HepG2 (cell line): ENCODE measurements at regions not wholly inside any gene's neighbourhood (a gene's known extent, or its start where the extent isn't known, plus 50 kb on each side); places are given as distances from the start of the nearest gene placed in this dataset.

Experiments
- ADNP ChIP-seq: sonication (generic); formaldehyde crosslinking; IDR thresholded peaks from 2 replicates; pipeline ENCODE4 v1.4.0; 2020; ENCODE audit warnings: missing genetic modification reagents
- CEBPB ChIP-seq: IDR thresholded peaks from 2 replicates; pipeline ENCODE4 v1.6.1; 2011; ENCODE audit warnings: low read depth, low read length, improper control_type of control experiment, borderline replicate concordance
- IRF9 ChIP-seq: sonication (generic); formaldehyde crosslinking; IDR thresholded peaks from 2 replicates; pipeline ENCODE4 v1.8.0; 2022; ENCODE audit warnings: missing genetic modification reagents, mild to moderate bottlenecking, borderline replicate concordance
- PHB2 ChIP-seq: fragments of 450-650 bp; IDR thresholded peaks from 2 replicates; pipeline ENCODE4 v1.6.1; 2018; ENCODE audit not compliant: partially characterized antibody
- POLR2A ChIP-seq, 2 experiments: IDR thresholded peaks; 2 replicates each; pipeline ENCODE4 v1.6.1; 2011; ENCODE audit warnings: low read depth in 2 of 2, low read length in 2 of 2, mild to moderate bottlenecking in 1 of 2, moderate library complexity in 1 of 2; ENCODE audit not compliant: insufficient read depth in 1 of 2
- RFX5 ChIP-seq: IDR thresholded peaks from 2 replicates; pipeline ENCODE4 v1.6.1; 2011; ENCODE audit warnings: low read depth, low read length, improper control_type of control experiment
- TCF12 ChIP-seq, 2 experiments: fragments of 450-650 bp in 1 of 2; sonication (generic) in 1 of 2; formaldehyde crosslinking in 1 of 2; IDR thresholded peaks; 2 replicates each; pipeline versions ENCODE4 v1.6.1 to v1.8.0; 2017 to 2022; ENCODE audit warnings: antibody characterized with exemption in 1 of 2, mild to moderate bottlenecking in 1 of 2, missing genetic modification reagents in 1 of 2, moderate library complexity in 1 of 2
- ZNF292 ChIP-seq: sonication (generic); formaldehyde crosslinking; IDR thresholded peaks from 2 replicates; pipeline ENCODE4 v1.8.1; 2022; ENCODE audit warnings: mild to moderate bottlenecking, low read depth, missing genetic modification reagents, borderline replicate concordance
- ZNF616 ChIP-seq: sonication (generic); formaldehyde crosslinking; IDR thresholded peaks from 2 replicates; pipeline ENCODE4 v1.5.0; 2020; ENCODE audit warnings: low read depth, mild to moderate bottlenecking, missing genetic modification reagents
- TF ChIP-seq, protein P1 (sequence below): IDR thresholded peaks from 2 replicates; pipeline ENCODE4 v1.6.1; 2016
- TF ChIP-seq, protein P2 (sequence below): sonication (generic); formaldehyde crosslinking; conservative IDR thresholded peaks from 2 replicates; pipeline ENCODE4 v1.4.0; 2020; ENCODE audit warnings: missing genetic modification reagents
- TF ChIP-seq, protein P3 (sequence below): sonication (generic); formaldehyde crosslinking; IDR thresholded peaks from 2 replicates; pipeline ENCODE4 v1.4.0; 2020; ENCODE audit warnings: mild to moderate bottlenecking, missing genetic modification reagents

- TF ChIP-seq PHB2 (no peak), IRF9 (no peak), ZNF292 (CRISPR knock-in tag) (no peak), POLR2A (IDR thresholded peaks at IDR 0.05; ENCODE audit: insufficient read depth in 1 of 2, low read depth in 2 of 2, low read length in 2 of 2) (no peak), CEBPB (no peak), ADNP (CRISPR knock-in tag) (no peak), TCF12 (IDR thresholded peaks at IDR 0.05) (no peak), TCF12 (CRISPR knock-in tag; IDR thresholded peaks at IDR 0.05) (no peak), ZNF616 (CRISPR knock-in tag) (no peak), RFX5 (no peak)
- TF ChIP-seq, protein P1, sequence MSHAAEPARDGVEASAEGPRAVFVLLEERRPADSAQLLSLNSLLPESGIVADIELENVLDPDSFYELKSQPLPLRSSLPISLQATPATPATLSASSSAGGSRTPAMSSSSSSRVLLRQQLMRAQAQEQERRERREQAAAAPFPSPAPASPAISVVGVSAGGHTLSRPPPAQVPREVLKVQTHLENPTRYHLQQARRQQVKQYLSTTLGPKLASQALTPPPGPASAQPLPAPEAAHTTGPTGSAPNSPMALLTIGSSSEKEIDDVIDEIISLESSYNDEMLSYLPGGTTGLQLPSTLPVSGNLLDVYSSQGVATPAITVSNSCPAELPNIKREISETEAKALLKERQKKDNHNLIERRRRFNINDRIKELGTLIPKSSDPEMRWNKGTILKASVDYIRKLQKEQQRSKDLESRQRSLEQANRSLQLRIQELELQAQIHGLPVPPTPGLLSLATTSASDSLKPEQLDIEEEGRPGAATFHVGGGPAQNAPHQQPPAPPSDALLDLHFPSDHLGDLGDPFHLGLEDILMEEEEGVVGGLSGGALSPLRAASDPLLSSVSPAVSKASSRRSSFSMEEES = no peak
- TF ChIP-seq, protein P2, sequence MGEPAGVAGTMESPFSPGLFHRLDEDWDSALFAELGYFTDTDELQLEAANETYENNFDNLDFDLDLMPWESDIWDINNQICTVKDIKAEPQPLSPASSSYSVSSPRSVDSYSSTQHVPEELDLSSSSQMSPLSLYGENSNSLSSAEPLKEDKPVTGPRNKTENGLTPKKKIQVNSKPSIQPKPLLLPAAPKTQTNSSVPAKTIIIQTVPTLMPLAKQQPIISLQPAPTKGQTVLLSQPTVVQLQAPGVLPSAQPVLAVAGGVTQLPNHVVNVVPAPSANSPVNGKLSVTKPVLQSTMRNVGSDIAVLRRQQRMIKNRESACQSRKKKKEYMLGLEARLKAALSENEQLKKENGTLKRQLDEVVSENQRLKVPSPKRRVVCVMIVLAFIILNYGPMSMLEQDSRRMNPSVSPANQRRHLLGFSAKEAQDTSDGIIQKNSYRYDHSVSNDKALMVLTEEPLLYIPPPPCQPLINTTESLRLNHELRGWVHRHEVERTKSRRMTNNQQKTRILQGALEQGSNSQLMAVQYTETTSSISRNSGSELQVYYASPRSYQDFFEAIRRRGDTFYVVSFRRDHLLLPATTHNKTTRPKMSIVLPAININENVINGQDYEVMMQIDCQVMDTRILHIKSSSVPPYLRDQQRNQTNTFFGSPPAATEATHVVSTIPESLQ (CRISPR knock-in tag) = no peak
- TF ChIP-seq, protein P3, sequence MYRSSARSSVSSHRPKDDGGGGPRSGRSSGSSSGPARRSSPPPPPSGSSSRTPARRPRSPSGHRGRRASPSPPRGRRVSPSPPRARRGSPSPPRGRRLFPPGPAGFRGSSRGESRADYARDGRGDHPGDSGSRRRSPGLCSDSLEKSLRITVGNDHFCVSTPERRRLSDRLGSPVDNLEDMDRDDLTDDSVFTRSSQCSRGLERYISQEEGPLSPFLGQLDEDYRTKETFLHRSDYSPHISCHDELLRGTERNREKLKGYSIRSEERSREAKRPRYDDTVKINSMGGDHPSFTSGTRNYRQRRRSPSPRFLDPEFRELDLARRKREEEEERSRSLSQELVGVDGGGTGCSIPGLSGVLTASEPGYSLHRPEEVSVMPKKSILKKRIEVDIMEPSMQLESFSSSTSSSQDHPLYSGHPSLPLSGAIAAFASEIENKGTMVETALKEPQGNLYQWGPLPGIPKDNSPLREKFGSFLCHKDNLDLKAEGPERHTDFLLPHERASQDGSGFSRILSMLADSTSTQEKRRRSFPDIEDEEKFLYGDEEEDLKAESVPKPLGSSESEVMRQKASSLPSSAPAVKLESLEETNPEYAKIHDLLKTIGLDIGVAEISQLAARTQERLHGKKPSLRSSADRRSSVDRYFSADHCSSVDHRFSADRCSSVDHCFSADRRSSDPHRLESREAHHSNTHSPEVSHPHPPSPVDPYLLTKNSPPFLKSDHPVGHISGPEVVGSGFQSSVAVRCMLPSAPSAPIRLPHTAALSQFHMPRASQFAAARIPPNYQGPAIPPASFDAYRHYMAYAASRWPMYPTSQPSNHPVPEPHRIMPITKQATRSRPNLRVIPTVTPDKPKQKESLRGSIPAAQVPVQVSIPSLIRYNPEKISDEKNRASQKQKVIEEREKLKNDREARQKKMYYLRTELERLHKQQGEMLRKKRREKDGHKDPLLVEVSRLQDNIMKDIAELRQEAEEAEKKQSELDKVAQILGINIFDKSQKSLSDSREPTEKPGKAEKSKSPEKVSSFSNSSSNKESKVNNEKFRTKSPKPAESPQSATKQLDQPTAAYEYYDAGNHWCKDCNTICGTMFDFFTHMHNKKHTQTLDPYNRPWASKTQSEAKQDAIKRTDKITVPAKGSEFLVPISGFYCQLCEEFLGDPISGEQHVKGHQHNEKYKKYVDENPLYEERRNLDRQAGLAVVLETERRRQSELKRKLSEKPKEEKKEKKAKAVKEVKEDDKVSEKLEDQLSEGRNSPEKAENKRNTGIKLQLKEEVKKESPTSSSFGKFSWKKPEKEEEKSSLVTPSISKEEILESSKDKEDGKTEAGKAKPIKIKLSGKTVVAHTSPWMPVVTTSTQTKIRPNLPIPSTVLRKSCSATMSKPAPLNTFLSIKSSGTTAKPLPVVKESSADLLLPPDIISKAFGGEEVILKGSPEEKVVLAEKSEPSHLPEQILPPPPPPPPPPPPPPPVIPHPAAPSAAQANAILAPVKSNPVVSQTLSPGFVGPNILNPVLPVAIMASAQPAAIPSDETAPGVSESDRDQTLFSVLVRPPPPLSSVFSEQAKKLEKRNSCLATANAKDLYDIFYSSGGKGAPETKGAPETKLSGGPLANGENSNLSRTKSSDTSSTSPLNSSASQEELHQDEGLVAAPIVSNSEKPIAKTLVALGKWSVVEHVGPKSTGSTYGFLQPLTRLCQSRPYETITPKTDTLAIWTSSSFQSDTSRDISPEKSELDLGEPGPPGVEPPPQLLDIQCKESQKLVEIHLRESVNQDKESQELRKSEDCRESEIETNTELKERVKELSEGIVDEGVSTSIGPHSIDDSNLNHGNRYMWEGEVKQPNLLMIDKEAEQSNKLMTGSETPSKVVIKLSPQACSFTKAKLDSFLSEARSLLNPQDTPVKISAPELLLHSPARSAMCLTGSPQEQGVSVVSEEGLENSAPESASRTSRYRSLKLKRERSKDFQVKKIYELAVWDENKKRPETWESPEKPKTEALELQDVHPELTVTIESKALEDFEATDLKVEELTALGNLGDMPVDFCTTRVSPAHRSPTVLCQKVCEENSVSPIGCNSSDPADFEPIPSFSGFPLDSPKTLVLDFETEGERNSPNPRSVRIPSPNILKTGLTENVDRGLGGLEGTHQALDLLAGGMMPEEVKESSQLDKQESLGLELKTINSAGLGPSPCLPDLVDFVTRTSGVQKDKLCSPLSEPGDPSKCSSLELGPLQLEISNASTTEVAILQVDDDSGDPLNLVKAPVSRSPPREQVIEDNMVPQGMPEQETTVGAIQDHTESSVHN (CRISPR knock-in tag) = no peak
Measured at GRCh38 chr6:71103641-71104040, 146.8 kb upstream of the B3GAT2 start.
